ENCODE measurements at regions not wholly inside any gene's neighbourhood (a gene's known extent, or its start where the extent isn't known, plus 50 kb on each side); places are given as distances from the start of the nearest gene placed in this dataset.
"Not testable (repeated sequence)": the region's sequence is repeated elsewhere in the genome, so short reads cannot be mapped to it uniquely, and the experiment has no call there.

- DNase-seq = no peak
Measured at GRCh38 chr4:53959343-53960120, 104.9 kb downstream of the CHIC2 start.

GRCh38 chr4:53956454-53956853, 108.0 kb downstream of the CHIC2 start:
- no peak for DNase-seq

GRCh38 chr4:53956053-53956452, 108.4 kb downstream of the CHIC2 start:
- DNase-seq = no peak

GRCh38 chr4:53951414-53951813, 113.0 kb downstream of the CHIC2 start:
- no peak for DNase-seq

GRCh38 chr4:53943345-53944085, 120.9 kb downstream of the CHIC2 start:
- no peak for DNase-seq

GRCh38 chr4:53942712-53943111, 121.7 kb downstream of the CHIC2 start:
- no peak for DNase-seq

- no peak for DNase-seq
Measured at GRCh38 chr4:53941331-53941730, 123.1 kb downstream of the CHIC2 start.

- DNase-seq = not testable (repeated sequence)
Measured at GRCh38 chr4:53939892-53940291, 124.5 kb downstream of the CHIC2 start.

GRCh38 chr4:53937918-53938317, 126.5 kb downstream of the CHIC2 start:
- DNase-seq = no peak

GRCh38 chr4:53937327-53937726, 127.1 kb downstream of the CHIC2 start:
- DNase-seq = no peak

GRCh38 chr4:53935780-53936179, 128.6 kb downstream of the CHIC2 start:
- no peak for DNase-seq

GRCh38 chr4:53932796-53933610, 131.4 kb downstream of the CHIC2 start:
- no peak for DNase-seq

- DNase-seq = no peak
Measured at GRCh38 chr4:53931461-53931961, 132.9 kb downstream of the CHIC2 start.

GRCh38 chr4:53929955-53930798, 134.2 kb downstream of the CHIC2 start:
- peak; percentile 47 to 66 for DNase-seq

GRCh38 chr4:53929311-53929710, 135.1 kb downstream of the CHIC2 start:
- no peak for DNase-seq

- DNase-seq = no peak
Measured at GRCh38 chr4:53928825-53929224, 135.6 kb downstream of the CHIC2 start.

- DNase-seq = no peak
Measured at GRCh38 chr4:53925050-53925605, 139.3 kb downstream of the CHIC2 start.

- no peak for DNase-seq
Measured at GRCh38 chr4:53924333-53925049, 139.9 kb downstream of the CHIC2 start.

- DNase-seq = no peak
Measured at GRCh38 chr4:53923921-53924320, 140.5 kb downstream of the CHIC2 start.

- DNase-seq = no peak
Measured at GRCh38 chr4:53921856-53922255, 142.5 kb downstream of the CHIC2 start.

GRCh38 chr4:53920883-53921282, 143.5 kb downstream of the CHIC2 start:
- no peak for DNase-seq

All from activated CD4-positive, alpha-beta T cell treated with anti-CD3 and anti-CD28 coated beads, Interleukin-2, amount 50 U/mL, for 48 hours (primary cell).